Panc1 (cell line): ENCODE measurements at regions not wholly inside any gene's neighbourhood (a gene's known extent, or its start where the extent isn't known, plus 50 kb on each side); places are given as distances from the start of the nearest gene placed in this dataset.

Experiments used
- POLR2AphosphoS5 ChIP-seq: IDR thresholded peaks from 2 replicates; pipeline ENCODE4 v1.6.1; 2012; ENCODE audit warnings: mild to moderate bottlenecking, low read depth, low read length, moderate library complexity
- TCF7L2 ChIP-seq: IDR thresholded peaks from 2 replicates; pipeline ENCODE4 v1.6.1; 2011; ENCODE audit warnings: mild to moderate bottlenecking, low read depth, low read length, inconsistent platforms
- TF ChIP-seq, protein P1 (sequence below): fragments of 450-650 bp; IDR thresholded peaks from 2 replicates; pipeline ENCODE4 v1.5.1; 2017; ENCODE audit warnings: mild to moderate bottlenecking

DNA sequence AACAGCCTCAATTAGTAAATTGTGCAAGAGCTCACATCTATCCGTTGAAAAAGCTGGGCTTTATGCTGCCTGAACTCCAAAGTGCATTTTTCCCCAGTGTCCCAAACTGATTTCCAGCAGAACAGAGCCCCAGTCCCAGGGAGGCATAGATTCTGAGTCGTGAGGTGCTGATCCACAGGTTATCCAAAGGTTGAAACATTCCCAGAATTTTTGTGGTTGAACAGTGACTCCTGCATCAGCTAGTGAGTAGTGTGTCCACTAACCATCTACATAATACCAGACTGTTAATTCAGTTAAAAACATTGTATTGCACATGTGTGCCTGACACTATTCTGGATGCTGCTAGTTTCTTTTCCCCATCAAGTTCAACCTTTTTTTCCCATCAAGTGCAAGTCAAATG, 761.5 kb downstream of the GATA3 start:
- TF ChIP-seq, protein P1, sequence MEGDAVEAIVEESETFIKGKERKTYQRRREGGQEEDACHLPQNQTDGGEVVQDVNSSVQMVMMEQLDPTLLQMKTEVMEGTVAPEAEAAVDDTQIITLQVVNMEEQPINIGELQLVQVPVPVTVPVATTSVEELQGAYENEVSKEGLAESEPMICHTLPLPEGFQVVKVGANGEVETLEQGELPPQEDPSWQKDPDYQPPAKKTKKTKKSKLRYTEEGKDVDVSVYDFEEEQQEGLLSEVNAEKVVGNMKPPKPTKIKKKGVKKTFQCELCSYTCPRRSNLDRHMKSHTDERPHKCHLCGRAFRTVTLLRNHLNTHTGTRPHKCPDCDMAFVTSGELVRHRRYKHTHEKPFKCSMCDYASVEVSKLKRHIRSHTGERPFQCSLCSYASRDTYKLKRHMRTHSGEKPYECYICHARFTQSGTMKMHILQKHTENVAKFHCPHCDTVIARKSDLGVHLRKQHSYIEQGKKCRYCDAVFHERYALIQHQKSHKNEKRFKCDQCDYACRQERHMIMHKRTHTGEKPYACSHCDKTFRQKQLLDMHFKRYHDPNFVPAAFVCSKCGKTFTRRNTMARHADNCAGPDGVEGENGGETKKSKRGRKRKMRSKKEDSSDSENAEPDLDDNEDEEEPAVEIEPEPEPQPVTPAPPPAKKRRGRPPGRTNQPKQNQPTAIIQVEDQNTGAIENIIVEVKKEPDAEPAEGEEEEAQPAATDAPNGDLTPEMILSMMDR: no peak
- TF ChIP-seq TCF7L2 (no peak), POLR2AphosphoS5 (no peak)
